ENCODE measurements at regions not wholly inside any gene's neighbourhood (a gene's known extent, or its start where the extent isn't known, plus 50 kb on each side); places are given as distances from the start of the nearest gene placed in this dataset.

DNA sequence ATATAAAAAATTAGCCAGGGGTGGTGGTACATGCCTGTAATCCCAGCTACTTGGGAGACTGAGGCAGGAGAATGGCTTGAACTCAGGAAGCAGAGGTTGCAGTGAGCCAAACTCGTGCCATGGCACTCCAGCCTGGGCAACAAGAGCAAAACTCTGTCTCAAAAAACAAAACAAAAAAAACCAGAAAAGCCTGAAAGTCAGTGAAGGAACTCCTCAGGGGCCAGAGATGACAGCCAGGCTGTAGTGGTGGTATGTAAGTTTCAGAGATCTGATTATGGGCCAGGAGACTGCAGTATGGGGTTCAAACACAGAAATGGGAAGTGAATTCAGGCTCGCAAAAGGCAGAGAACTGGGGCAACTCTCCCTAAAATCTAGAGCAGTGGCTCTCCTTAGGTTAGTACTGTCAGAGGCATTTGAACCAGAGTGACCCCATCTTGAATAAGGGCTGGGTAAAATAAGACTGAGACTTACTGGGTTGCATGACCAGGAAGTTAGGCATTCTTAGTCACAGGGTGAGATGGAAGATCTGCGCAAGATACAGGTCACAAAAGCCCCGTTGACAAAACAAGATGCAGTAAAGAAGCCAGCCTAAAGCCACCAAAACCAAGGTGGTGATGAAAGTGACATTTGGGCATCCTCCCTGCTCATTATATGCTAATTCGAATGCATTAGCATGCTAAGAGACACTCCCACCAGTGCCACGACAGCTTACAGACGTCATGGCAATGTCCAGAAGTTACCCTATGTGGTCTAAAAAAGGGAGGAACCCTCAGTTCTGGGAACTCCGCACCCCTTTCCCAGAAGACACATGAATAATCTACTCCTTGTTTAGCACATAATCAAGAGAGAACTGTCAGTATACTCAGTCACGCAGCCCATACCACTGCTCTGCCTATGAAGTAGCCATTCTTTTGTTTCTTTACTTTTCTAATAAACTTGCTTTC is 120.2 kb upstream of the XYLT1 start:
- no peak for DNase-seq (ENCODE audit: low read depth)

DNA sequence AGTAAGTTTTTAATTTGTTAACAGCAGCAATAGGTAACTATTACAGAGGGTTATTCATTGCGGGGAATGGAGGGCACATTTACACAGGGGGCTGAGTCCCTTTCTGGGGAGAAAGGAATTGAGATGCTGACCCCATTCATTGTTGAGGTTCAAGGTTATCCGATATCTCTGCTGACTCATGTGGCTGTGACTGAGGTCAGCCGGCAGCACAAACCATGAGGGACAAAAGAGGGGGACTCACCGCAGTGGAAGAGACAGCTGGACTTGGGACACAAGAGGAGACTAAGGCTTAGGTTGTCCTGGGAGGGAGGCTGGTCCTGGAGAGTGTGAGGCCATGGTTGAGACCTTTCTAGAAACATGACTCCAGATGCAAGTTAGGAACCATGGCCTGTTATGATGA is 119.1 kb upstream of the XYLT1 start:
- DNase-seq (ENCODE audit: low read depth): no peak

DNA sequence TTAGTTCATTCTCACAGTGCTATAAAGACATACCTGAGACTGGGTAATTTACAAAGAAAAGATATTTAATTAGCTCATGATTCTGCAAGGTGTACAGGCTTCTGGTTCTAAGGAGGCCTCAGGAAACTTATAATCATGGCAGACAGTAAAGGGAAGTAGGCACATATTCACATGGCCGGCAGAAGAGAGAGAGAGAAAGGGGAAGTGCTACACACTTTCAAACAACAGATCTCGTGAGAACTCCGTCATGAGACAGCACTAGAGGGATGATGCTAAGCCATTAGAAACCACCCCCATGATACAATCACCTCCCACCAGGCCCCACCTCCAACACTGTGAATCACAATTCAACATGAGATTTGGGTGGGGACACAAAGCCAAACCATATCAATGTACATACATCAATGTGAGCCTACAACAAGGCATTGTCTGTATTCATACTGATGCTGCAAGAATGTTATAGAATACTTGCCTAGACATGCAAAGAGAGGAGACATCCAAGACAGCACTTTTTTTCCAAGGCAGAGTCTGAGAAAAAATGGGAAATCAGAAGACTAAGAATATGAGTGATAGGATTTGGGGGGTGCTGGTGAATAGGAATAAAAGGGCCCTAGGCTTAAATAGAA is 114.8 kb upstream of the XYLT1 start:
- no peak for DNase-seq (ENCODE audit: low read depth)

DNA sequence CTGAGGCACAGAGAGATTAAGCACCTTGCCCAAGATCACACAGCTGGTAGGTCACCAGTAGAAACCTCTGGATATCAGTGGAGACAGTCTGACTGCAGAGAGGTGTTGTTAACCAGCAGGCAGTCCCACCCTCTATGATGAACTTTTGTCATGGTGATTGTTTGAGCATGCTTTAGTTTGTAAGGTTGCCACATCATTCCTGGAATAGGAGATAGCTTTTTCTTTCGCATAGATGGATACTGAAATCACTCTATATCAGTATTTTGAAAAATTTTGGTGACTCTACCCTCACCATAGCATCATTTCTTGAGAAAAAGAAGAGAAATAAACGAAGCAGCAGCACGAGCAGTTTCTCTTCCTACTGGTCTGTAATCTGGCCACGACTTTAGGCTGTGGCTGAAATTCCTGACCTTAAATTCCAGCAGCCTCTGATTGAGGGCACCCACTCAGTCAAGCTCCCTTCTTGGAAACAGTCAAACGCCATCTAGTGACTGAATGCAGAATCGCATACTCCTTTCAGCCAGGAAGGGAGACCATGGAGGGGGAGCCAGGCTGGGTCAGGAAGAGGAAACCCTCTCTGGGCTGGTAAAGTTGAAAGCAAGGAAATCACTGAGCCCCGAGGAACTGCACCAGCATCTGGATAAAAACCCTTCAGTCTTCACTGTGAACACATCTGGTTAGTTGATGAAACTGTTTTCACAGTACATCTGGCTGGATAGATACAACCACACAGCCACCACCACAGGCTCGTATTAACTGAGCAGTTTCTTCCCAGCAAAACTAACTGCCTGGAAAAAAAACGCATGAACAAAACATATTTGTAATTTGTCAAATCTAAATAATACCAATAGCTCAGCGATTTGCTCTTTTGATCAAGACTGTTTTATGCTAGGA is 108.5 kb upstream of the XYLT1 start:
- peak; percentile 52 for DNase-seq (ENCODE audit: low read depth)

DNA sequence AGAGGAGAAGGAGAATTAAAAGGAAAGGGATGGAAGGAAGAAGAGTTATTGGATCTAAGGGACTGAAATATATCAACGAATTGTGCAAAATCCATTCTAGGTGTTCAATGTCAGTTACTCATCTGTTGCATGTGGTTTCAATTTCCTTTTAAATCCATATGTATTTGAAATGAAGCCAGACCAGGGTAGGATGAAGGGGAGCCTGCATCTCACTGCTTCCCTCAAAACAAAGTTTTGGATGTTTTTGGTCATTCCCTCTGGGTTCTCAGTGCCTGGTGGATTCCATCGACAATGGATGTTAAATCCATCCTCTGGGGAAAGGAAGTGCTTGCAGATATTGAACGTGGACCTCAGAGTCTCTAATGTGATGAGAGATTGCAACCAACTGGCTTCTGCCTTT is 103.5 kb upstream of the XYLT1 start:
- no peak for DNase-seq (ENCODE audit: low read depth)

DNA sequence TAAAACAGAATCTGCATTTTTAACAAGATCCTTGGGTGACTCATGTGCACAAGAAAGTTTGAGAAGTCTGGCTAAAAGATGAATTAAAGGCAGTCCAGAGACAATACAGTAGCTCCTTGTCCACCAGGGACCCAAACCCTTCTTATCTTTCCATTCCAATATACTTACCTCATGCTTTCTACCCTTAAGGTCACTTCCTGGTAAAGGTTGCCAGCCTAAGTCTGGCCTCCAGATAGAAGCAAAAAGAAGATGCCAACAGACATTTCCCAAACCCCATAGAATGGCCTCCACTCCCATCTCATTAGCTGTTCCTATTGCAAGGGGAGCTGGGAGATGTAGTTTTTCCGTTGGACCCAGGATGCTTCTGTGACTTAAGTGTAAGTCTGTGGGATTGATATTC is 101.4 kb upstream of the XYLT1 start:
- DNase-seq (ENCODE audit: low read depth): no peak

DNA sequence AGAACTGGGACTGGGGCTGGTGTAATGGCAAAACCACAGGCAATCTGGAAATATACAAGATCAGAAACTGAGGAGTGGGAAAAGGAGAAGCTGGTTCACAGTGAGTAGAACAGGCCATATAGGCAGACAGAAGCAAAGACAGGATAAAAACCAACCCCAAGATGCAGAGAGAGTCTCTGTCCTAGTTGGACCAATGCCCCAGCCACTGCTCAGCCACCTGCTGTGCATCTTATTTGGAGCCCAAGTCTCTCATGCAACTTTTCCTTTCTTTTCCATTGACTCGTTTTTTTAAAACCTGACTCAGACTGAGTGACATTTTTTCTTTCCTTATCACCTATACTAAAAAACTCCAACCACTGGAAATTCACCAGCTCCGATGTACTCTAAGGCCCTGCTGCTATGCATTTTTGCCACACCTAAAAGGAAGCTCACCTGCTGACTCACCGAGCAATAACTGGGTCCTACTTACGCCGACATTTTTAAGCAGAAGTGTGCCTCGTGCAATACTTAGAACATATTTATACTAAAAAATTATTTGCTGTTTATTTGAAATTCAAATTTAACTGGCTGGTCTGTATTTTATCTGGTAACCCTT is 100.8 kb upstream of the XYLT1 start:
- no peak for DNase-seq (ENCODE audit: low read depth)

DNA sequence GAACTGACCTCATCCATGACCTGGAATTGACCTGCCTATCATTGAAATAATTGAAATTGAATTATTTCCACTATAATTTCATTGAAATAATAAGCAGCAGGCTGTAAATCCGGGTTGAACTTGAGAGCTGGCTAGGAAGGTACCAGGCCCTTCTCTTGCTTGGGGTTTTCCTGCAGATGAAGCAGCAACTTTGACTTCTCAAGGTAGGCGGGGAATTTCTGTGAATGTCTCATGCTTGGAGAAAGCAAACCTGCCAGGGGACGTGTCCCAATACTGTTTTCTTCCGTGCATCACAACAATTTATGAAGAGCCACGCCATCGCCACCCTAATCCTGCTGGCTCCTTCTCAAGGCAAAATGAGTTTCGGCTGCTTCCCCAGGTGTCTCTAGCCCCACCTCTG is 97.5 kb upstream of the XYLT1 start:
- no peak for DNase-seq (ENCODE audit: low read depth)

DNA sequence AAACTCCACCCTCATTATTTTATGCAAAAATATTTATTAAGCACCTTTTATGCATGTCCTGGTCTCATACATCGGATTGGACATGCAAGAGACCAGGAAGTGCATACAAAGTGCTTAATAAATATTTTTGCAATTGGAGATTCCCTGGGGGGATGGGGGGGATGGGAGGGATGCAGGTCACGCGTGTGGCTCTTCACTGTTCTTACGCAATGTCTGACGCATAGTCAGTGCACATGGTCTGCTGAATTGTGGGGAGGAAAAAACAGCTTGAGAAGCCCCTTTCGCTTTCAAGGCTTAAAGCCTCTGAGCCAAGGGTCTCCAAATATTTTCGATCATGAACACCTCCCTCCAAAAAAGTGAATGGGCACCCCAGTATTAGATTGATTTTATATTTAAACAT is 96.7 kb upstream of the XYLT1 start:
- no peak for DNase-seq (ENCODE audit: low read depth)

DNA sequence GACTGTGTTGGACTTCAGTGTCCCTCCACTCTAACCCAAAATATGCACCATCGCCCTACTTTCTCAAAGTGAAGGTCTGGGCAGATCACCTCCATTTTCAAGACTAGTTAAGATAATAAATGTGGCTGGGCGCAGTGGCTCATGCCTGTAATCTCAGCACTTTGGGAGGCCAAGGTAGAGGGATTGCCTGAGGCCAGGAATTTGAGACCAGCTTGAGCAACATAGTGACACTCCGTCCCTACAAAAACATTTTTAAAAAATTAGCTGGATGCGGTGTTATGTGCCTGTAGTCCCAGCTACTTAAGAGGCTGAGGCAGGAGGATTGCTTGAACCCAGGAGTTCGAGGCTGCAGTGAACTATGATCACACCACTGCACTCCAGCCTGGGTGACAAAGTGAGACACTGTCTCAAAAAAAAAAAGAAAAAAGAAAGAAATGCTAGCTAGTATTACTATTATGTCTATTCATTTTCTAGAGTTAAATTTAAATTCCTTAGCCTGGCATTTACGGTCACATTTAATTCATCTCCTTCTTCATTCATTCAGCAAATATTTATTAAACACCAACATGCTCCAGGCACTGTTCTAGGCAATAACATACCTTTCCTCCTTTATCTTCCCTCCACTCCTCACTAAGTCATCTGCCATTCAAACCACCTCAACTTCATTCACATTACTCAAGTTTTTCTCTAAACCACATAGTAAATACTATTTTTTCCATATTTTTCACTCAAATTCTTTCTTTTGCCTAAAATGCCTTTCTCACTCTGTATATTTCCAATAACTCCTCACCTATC is 96.1 kb upstream of the XYLT1 start:
- no peak for DNase-seq (ENCODE audit: low read depth)

DNA sequence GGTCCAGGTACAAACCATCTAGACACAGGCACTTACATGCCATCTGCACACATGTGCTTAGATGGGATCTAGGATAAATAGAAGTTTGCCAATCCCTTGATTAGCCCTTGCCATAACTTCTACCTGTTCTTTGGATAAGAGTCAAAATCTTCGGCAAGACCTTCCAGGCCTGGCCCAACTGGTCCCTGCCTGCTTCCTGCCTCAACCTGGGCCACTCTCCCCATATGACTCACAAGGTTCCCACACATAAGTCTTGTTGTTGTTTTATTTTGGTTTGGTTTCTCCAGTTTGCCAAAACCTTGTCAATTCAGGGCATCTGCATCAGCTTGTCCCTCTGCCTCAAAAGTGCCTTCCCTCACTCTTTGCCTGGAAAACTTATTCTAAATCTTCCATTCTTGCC is 95.3 kb upstream of the XYLT1 start:
- DNase-seq (ENCODE audit: low read depth): no peak

DNA sequence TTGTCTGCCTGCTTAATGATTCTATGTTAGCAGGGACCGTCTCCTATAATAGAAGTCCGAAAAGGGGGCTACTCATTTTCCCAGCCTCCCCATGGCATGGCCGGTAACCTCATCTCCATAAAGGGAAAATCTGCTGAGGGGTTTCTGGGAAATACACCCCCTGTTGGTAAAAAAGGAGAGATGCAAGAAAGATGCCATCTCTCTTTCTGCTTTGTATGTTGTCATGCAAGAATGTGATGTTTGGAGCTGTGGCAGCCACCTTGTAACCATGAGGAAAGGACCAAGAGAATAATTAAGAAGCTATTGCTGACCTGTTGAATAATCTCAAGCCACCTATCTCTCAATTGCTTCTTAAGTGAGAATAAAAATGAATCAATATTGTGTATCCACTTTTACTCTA is 94.8 kb upstream of the XYLT1 start:
- DNase-seq (ENCODE audit: low read depth): no peak

DNA sequence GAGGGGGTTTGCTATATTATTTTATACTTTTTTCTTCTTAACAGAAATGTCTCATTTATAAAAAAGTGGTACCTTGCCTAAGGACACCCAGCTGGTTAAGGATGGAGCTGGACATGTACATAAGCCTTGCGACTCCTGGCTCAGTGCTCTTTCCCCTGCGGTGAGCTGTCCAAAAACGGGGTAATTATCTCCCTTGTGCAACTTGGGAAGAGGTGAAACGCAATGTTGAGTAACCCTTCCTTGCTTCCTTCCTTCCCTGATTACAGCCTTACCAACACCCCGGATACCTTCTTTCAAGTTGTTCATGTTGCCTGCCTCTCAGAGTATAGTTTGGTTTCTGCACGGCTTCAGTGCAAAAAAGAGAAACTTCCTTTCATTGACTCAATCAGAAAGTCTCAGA is 94.1 kb upstream of the XYLT1 start:
- no peak for DNase-seq (ENCODE audit: low read depth)

DNA sequence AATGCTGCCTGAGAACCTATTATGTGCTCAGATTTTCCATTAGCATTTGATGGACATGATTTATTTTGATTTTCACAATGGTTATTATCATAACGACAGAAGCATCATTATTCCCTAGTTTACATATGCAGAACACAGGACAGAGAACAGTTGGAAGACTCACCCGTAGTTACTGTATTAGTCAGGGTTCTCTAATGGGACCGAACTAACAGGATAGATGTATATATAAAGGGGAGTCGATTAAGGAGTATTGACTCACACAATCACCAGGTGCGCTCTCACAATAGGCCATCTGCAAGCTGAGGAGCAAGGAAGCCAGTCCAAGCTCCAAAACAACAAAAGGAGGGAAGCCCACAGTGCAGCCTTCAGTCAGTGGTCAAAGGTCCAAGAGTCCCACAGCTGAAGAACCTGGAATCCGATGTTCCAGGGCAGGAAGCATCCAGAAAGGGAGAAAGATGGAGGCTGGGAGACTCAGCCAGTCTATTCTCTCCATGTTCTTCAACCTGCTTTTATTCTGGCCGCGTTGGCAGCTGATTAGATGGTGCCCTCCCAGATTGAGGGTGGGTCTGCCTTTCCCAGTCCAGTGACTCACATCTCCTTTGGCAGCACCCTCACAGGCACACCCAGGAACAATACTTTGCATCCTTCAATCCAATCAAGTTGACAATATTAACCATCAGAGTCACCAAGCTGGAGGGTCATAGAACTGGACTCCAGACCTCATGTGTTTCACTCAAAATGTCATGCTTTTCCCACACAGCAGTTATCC is 92.7 kb upstream of the XYLT1 start:
- no peak for DNase-seq (ENCODE audit: low read depth)

DNA sequence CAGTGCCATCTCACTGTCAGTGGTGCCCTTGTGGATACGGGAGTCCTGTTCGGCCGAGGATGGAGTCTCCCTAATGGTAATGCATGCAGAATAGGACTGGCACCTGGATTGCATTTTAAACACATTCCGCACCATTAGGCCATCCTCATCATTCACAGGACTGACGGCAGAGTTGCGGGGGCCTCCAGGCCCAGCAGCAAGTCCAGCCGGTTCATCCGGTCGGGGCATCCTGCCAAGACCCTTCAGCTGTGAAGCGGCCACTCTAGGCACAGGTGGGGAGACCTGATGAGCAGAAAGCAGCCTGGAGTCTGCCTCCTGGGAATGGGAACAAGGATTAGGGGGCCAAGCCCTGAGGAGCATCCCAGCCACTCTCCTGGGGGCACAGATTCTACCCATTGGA is 90.3 kb upstream of the XYLT1 start:
- no peak for DNase-seq (ENCODE audit: low read depth)

DNA sequence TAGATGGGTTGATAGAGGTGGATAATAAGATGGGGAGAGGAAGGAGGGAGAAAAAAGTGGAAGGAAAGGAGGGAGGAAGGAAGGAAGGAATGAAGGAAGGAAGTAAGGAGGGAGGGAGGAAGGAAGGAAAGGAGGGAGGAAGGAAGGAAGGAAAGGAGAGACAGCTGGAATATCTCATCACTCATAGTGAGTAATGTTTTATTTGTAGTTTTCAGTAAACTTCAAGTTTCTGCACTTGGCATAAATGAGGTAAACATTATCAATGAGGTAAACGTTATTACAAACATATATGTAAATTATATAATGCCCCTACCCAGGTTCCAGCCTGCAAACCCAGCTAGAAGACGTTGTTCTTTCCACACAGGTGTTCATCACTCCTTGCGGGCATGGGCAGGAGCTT is 89.8 kb upstream of the XYLT1 start:
- DNase-seq (ENCODE audit: low read depth): no peak

DNA sequence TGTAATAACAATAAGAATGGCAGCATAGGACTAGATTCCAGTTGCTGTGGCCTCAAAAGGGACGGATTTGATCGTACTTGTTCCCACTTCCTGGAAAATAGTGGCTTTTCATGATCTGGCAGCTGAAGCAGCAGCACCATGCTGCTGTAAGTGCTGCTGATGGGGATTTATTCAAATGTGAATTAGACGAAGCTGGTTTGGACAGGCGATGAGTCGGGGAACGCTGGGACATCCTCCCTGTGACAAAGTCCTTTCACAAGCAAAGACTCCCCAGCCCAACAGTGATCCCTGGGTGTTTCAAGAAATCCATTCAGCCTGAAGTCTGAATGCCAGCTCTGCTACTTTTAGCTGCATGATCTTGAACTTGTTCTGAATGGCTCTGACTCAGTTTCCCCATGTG is 88.6 kb upstream of the XYLT1 start:
- no peak for DNase-seq (ENCODE audit: low read depth)

DNA sequence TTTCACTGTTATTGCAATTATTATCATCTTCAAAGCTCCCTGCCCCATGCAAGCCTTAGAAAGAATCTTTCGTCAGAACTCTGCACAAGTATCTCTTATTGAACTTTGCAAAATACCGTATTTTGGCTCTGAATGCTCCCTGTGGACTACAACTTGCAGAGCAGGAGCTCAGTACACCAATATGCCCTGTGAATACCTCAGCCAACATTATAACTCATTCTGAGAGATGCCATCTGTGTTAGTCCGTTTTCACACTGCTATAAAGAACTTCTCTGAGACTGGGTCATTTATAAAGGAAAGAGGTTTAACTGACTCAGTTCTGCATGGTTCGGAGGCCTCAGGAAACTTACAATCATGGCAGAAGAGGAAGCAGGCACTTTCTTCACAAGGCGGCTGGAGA is 87.2 kb upstream of the XYLT1 start:
- no peak for DNase-seq (ENCODE audit: low read depth)

DNA sequence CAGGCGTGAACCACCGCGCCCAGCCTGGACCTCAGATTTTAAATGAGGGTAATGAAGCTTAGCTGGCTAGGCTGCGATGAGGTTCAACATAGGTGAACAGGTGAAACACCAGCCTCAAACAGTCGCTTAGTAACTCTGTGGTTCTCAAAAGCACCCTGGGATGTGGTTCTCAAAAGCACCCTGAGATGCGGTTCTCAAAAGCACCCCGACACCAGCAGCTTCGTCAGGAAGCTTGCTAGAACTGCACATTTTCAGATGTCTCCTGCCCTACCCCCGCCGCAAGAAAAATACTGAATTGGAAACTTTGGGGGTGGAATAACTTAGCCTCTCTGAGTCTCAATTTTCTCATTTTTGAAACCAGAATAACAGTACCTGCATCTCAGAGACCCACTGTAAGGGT is 86.7 kb upstream of the XYLT1 start:
- DNase-seq (ENCODE audit: low read depth): no peak

DNA sequence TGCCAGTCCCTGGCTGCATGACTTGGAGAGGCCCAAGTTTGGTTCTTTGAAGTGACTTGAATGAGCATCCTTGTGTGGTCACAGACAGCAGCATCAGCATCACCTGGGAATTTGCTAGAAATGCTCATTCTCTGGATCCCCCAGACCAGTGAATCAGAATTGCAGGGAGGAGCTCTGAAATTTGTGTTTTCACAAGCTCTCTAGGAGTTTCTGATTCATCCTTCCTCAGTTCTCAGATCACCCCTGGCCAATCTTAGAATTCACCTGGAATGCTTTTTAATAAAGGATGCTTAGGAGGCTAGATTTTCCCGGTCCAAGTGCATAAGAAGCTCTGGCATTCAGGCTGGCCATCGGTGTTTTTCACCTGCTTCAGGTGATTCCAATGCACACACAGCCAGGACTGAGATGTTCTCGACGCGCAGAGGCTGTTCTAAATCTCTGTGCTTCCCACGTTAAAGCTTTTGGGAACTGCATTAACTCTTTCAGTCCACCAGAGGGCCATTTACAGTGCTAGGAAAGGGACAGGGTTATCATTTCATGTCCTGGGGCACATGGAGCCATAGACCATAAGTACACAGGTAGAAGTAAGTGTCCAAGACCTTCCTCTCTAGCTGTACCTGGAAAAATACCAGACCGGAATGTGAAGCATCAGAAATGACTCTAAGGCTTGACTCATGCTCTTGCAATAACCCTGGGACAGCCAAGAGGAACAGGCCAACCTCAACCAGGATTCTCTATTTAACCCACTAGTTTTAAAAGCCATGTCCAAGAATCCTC is 85.7 kb upstream of the XYLT1 start:
- no peak for DNase-seq (ENCODE audit: low read depth)
